HG03280 (cell line): ENCODE measurements at regions not wholly inside any gene's neighbourhood (a gene's known extent, or its start where the extent isn't known, plus 50 kb on each side); places are given as distances from the start of the nearest gene placed in this dataset.
"Not testable (repeated sequence)": the region's sequence is repeated elsewhere in the genome, so short reads cannot be mapped to it uniquely, and the experiment has no call there.

Experiments
- ATAC-seq: cut with Tn5 transposase; IDR thresholded peaks from one replicate; pipeline ENCODE4 v1.9.1; 2021; ENCODE audit warnings: mild to moderate bottlenecking, moderate library complexity; ENCODE audit not compliant: unreplicated experiment

GRCh38 chr17:77837072-77837471 is 121.4 kb upstream of the TNRC6C start:
- ATAC-seq, result not testable (repeated sequence)

- ATAC-seq, result no peak
Observed at GRCh38 chr17:77837917-77838316, 120.6 kb upstream of the TNRC6C start.

- ATAC-seq, result no peak
Observed at GRCh38 chr17:77838748-77839697, 119.5 kb upstream of the TNRC6C start.

GRCh38 chr17:77839698-77840512 is 118.6 kb upstream of the TNRC6C start:
- no peak for ATAC-seq

- no peak for ATAC-seq
Observed at GRCh38 chr17:77840513-77841165, 117.9 kb upstream of the TNRC6C start.

GRCh38 chr17:77841742-77842527 is 116.6 kb upstream of the TNRC6C start:
- ATAC-seq, result no peak

- no peak for ATAC-seq
Observed at GRCh38 chr17:77842528-77843147, 115.9 kb upstream of the TNRC6C start.

- ATAC-seq, result not testable (repeated sequence)
Observed at GRCh38 chr17:77843255-77843895, 115.1 kb upstream of the TNRC6C start.

- no peak for ATAC-seq
Observed at GRCh38 chr17:77843896-77844295, 114.6 kb upstream of the TNRC6C start.

- no peak for ATAC-seq
Observed at GRCh38 chr17:77844681-77845080, 113.8 kb upstream of the TNRC6C start.

- no peak for ATAC-seq
Observed at GRCh38 chr17:77845541-77846225, 112.8 kb upstream of the TNRC6C start.

GRCh38 chr17:77846531-77847085 is 111.9 kb upstream of the TNRC6C start:
- no peak for ATAC-seq

GRCh38 chr17:77847221-77848085 is 111.0 kb upstream of the TNRC6C start:
- no peak for ATAC-seq

GRCh38 chr17:77848257-77848656 is 110.2 kb upstream of the TNRC6C start:
- ATAC-seq, result no peak

- no peak for ATAC-seq
Observed at GRCh38 chr17:77849239-77849638, 109.3 kb upstream of the TNRC6C start.

GRCh38 chr17:77851921-77852320 is 106.6 kb upstream of the TNRC6C start:
- no peak for ATAC-seq

GRCh38 chr17:77852731-77853130 is 105.8 kb upstream of the TNRC6C start:
- ATAC-seq, result no peak
